CD4-positive, alpha-beta T cell treated with Interleukin-6 for 4 hours (primary cell): ENCODE measurements at regions not wholly inside any gene's neighbourhood (a gene's known extent, or its start where the extent isn't known, plus 50 kb on each side); places are given as distances from the start of the nearest gene placed in this dataset.

Experiments
- DNase-seq: peaks from one replicate; pipeline ENCODE4 v3.0.0-alpha.2; 2020; ENCODE audit warnings: mixed read lengths

DNA sequence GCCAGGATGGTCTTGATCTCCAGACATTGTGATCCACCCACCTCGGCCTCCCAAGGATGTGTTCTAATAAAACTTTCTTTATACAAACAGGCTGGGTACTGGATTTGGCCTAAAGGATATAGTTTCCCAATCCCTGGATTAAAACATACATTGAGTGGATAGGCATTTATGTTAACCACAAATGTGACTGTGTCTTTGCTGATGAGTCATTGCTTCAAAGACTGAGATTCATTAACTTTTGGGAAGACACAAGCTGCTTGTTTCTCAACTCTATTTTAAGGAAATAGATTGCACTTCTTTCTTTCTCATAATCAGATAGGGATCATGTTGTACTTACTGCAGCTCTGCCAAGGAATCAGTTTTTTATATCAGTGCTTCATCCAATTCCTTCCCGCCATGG, 131.3 kb upstream of the AGA start:
- no peak for DNase-seq

DNA sequence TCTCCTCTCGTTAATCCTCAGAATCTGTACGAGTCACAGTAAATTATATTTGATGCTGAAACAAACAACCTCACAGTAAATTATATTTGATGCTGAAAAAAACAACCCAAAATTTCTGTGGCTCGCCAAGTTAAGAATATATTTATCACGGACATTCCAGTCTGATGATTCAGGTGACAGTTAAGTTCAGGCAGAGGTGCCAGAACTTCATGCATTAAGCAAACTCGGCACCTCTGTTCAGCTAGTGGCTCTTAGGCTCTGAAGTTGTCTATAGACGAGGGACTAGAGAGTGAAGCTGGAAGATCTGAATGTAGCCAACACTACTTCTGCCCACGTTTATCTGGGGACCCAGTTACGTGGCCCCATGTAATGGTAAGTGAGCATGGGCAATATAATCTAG, 132.2 kb upstream of the AGA start:
- DNase-seq: no peak

- DNase-seq: no peak
Measured at GRCh38 chr4:177579649-177580048, 137.4 kb upstream of the AGA start.

DNA sequence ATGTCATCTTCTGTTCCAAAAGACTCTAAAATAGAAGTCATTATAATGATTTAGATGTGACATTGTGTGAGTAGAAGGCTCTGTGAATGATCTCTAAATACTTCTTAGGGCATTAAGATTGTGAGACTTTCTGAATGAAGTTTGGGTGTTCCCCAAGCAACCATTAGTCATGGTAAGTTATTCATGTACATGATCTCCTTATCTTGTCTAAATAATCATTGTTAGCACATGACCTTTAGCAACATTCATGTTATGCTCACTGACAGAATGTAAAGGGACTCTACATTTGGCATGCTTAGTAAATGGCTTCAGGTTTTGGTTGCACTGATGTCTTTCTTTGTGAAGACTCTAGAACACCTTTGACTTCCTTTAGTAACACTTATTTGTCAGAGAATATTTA, 140.8 kb upstream of the AGA start:
- DNase-seq: no peak

DNA sequence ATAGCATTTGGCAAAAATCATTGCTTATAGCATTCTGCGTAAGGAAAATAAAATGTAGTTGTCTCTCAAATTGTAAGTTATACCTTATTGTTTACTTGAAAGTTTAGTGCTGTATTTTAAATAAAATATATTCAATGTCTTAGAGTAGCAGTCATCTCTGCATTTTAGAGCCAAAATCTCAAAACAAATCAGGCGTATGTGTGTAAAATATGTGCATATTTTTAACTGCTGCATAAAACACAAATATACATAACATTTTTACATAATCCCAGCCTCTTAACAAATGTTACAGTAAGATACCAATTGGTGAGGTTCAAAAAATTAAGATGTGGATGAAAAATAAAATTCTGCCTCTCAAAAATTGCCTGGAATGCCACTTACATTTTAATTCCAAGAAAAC, 145.8 kb upstream of the AGA start:
- no peak for DNase-seq

GRCh38 chr4:177595386-177595785, 153.1 kb upstream of the AGA start:
- DNase-seq: no peak

DNA sequence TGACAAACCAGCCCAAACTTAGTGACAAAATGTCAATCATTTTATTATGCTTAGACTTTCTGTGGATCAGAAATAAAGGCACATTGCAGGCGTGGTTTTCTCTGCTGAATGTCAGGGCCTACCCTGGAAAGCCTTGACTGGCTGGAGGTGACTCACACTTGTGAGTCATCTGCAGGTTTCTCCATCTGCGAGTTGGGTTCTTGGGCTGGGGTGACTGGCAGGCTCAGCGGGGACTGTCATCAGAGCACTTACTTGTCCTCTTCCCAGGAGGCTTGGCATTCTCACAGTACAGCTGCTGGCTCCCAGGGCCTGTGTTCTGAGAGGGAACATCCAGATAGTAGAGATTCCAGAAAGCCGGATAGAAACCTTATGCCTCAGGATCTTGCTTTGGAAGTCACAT, 153.8 kb upstream of the AGA start:
- DNase-seq: no peak

DNA sequence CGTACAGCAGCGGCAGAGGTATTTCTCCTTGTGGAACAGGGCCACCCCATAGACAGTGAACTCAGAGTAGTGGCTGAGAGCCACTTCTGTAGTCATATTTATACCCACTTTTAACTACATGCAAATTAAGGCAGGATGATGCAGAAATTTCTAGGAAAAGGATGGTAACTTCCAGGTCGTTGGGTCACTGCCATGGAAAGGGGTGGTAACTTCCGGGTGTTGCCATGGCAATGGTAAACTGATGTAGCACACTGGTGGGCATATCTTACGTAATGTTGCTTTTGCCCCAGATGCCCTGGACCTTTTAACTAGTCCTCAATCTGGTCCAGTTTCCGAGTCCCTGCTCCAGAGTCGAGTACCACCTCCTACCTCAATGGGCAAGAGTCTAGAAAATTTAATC, 154.8 kb upstream of the AGA start:
- DNase-seq: no peak

GRCh38 chr4:177605252-177605651, 163.0 kb upstream of the AGA start:
- DNase-seq: no peak

GRCh38 chr4:177607111-177607573, 164.9 kb upstream of the AGA start:
- DNase-seq: no peak

- no peak for DNase-seq
Measured at GRCh38 chr4:177611974-177612664, 169.9 kb upstream of the AGA start.

DNA sequence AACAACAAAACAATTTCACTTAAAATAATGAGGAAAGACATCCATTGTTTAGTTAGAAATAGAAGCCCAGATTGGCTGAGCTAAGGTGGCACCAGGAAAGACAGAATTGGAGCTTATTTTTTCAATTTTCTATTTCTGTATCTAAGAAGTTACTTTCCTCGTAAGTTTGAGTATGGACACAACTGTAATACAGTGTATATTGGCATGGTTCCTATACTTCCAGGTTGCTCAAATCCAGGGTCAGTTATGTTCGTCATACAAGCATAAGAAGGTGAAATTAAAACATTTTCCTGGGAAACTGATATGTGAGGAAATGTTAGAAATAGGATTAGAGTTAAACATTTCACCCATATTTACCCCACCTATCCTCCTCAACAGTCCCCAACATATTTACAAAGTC, 170.4 kb upstream of the AGA start:
- no peak for DNase-seq

DNA sequence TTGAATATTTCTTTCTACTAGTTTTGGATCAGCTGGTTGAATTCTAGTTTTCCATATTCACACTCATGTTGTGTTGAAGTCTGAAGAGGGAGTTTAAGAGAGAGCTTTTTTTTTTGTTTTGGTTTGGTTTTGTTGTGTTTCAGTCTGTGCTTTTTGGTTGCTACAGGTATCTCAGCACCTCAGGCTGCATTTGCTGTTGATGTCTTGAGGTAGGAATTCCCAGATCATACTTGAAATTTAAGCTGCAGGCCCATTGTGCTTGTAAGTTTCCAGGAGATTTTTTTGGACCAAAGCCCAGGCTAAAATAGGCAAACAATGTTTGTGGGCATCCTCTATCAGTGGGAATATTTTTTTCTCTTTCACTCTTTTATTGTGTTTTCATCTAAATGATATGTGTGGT, 190.2 kb upstream of the AGA start:
- DNase-seq: no peak

- DNase-seq: no peak
Measured at GRCh38 chr4:177638871-177639270, 196.6 kb upstream of the AGA start.

DNA sequence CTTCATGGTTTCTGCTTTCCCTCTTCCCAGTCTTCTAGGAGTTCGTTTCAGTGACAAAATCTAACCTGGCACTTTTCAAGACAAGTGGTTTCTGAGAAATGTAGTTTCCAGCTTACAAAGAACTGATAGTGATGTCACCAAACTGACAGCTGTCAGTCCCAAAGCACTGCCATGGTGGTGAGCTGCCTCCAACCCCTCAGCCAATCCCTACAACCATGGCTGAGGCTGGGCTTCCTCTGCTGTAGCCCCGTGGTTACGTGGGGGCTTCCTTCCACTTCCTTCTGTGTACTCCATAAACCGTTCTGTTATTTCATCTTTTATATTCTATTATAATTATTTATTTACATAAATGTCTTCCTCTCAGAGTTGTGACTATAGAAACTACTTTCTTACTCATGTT, 198.6 kb upstream of the AGA start:
- no peak for DNase-seq

- DNase-seq: no peak
Measured at GRCh38 chr4:177660223-177660622, 218.0 kb upstream of the AGA start.

- DNase-seq: no peak
Measured at GRCh38 chr4:177667687-177668086, 225.4 kb upstream of the AGA start.

DNA sequence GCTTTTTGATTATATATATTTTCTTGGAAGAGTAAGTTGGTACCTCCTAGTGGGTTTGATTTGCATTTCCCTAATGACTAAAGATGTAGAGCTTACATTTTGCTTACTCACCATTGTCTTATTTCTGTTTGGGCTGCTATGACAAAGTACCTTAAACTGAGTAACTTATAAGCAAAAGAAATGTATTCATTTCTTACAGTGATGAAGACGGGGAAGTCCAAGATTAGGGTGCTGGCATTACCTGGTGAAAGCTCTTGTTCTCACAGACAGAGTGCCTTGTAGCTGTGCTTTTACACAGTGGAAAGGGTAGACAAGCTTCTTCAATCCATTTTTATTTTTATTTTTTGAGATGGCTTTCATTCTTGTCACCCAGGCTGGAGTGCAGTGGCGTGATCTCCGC, 229.2 kb upstream of the AGA start:
- DNase-seq: no peak

DNA sequence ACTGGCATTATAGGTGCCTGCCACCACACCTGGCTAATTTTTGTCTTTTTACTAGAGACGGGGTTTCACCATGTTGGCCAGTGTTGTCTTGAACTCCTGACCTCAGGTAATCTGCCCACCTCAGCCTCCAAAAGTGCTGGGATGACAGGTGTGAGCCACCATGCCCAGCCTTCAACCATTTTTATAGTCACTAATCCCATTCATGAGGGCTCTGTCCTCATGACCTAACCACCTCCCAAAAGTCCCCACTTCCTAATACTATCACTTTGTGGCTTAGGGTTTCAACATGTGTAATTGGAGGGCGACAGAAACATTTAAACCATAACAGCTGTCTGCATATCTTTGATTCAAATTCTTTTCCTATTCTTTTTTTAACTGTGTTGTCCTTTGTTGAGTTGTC, 229.6 kb upstream of the AGA start:
- no peak for DNase-seq

DNA sequence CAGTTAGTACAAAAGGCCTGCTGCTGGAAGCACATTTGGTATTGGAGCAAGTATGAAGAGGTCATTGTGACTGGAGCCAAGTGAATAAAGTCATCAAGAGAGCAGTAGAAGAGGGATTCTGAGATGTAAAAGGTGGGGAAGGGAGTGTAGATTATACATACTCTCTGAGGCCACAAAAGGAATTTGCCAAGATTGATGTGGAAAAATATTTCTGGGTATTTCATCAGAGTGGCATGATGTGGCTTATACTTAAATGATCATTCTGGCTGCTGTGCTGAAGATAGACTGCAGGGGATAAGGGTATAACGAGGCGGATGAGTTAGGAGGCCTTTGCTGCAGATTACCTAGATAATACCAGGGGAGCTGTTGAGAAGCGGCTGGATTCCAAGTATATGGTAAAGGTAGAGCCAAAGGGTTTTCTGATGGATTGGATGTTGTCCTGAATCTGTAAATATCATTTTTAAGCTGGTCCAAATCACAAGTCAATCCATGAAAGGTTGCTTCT, 231.8 kb upstream of the AGA start:
- no peak for DNase-seq

GRCh38 chr4:177680308-177680707, 238.1 kb upstream of the AGA start:
- no peak for DNase-seq

GRCh38 chr4:177681902-177682301, 239.7 kb upstream of the AGA start:
- no peak for DNase-seq

GRCh38 chr4:177687117-177687516, 244.9 kb upstream of the AGA start:
- DNase-seq: no peak

DNA sequence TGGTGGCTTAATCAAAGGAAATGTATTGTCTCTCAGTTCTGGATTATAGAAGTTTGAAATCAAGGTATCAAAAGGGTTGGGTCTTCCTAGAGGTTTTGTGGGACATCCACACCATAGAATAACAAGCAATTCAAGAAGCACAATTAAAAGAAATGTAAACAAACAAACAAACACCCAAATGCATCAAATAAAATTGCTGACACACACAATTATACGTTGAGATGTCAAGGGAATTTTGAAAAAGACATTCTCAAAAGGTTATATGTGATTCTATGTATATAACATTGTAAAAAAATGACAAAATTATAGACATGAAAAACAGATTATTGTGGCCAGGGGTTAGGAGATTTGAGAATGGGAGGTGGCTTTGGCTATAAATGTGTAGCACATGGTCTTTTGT, 250.7 kb upstream of the AGA start:
- DNase-seq: no peak

DNA sequence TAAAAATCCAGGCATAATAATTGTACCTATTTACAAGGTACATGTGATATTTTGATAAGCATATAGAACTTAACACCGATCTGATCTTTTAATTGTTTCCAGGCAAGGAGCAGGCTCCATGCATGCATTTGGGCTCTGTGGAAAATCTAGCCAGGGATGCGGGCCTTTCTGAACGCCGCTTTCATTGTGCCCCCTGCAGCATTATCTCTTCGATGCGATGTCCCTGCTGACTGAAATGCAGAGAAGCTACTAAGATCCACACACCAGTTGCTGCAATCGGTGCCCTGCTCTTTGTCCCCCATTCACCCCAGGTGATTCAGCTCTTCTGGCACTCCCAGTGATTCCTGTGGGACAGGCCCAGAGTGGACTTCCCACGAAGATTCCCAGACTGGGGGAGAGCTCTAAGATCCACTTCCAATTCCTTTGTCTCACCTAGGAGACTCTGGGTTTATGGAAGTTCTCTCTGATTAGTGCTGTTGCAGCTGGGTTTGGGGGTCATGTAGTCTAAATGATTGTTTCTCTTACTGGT, 254.3 kb upstream of the AGA start:
- no peak for DNase-seq
